HCT116 (cell line): ENCODE measurements at regions not wholly inside any gene's neighbourhood (a gene's known extent, or its start where the extent isn't known, plus 50 kb on each side); places are given as distances from the start of the nearest gene placed in this dataset.

Source experiments
- ATAC-seq: fragments of 200-7000 bp; cut with Tn5 transposase; 2 replicates; pipeline ENCODE4 v1.9.1; 2020; ENCODE audit warnings: mild to moderate bottlenecking, moderate library complexity
- BruUV-seq: library from RNA; stranded (reverse); fragments of 400-500 nt; replicated peaks from 2 replicates; lab custom pipeline; 2021; lab: Mats Ljungman, UMichigan
- CTCF ChIA-PET: fragments of 300-600 bp; sonication (Branson Sonifier 250); formaldehyde crosslinking; loops from one replicate; lab custom pipeline; 2021; ENCODE audit warnings: antibody characterized with exemption; lab: Charles Lee
- POLR2A ChIA-PET: fragments of 300-600, 350-600 bp; sonication (Branson Sonifier 250); formaldehyde crosslinking; loops from one replicate; lab custom pipeline; 2021; ENCODE audit warnings: antibody characterized with exemption; lab: Charles Lee
- RAD21 ChIA-PET, 2 experiments: fragments of 300-600 bp; sonication (Branson Sonifier 250); formaldehyde crosslinking; loops; one replicate each; lab custom pipeline; 2023; ENCODE audit warnings: low total read pairs in 2 of 2; ENCODE audit not compliant: uncharacterized antibody in 2 of 2, unreplicated experiment in 2 of 2, low non-redundant PET in 1 of 2; lab: Charles Lee
- DNase-seq: peaks from one replicate; pipeline ENCODE4 v3.0.0-alpha.2; 2010; ENCODE audit warnings: low read depth, low spot score
- H2AFZ ChIP-seq: fragments of 200-600 bp; shearing (Covaris generic), sonication (generic); 2 replicates; pipeline ENCODE4 v1.6.1; 2017; ENCODE audit warnings: low read depth, mixed run types, mixed read lengths, antibody characterized with exemption, low read length; ENCODE audit not compliant: poor library complexity, severe bottlenecking
- H3K27ac ChIP-seq: 2 replicates; pipeline ENCODE4 v1.5.1; 2012; ENCODE audit warnings: low read depth, low read length
- H3K27me3 ChIP-seq: fragments of 200-600 bp; sonication (generic); 2 replicates; pipeline ENCODE4 v1.6.1; 2016; ENCODE audit warnings: mixed run types, low read length, mixed read lengths; ENCODE audit not compliant: insufficient read depth
- H3K36me3 ChIP-seq, 2 experiments: fragments of 200-500 bp in 1 of 2; fragments of 200-600 bp in 1 of 2; sonication (Bioruptor generic) in 1 of 2; sonication (generic) in 1 of 2; 2 replicates each; pipeline versions ENCODE4 v1.5.1 to v1.6.1; 2014 to 2016; ENCODE audit warnings: low read length in 2 of 2, inconsistent platforms in 1 of 2, mixed read lengths in 1 of 2, mixed run types in 1 of 2; ENCODE audit not compliant: insufficient read depth in 2 of 2, control insufficient read depth in 1 of 2
- H3K4me1 ChIP-seq, 2 experiments: fragments of 200-600 bp in 1 of 2; sonication (generic) in 1 of 2; 2 replicates each; pipeline versions ENCODE4 v1.5.1 to v1.6.1; 2012 to 2017; ENCODE audit warnings: low read length in 2 of 2, inconsistent platforms in 1 of 2, mild to moderate bottlenecking in 1 of 2, mixed read lengths in 1 of 2, mixed run types in 1 of 2, moderate library complexity in 1 of 2; ENCODE audit not compliant: insufficient read depth in 2 of 2, control insufficient read depth in 1 of 2
- H3K4me2 ChIP-seq: fragments of 200-600 bp; sonication (generic); 2 replicates; pipeline ENCODE4 v1.6.1; 2017; ENCODE audit warnings: mixed run types, low read length, mixed read lengths
- H3K4me3 ChIP-seq, 2 experiments: fragments of 200-600 bp in 1 of 2; sonication (generic) in 1 of 2; replicated peaks in 1 of 2; 2 replicates each; pipeline ENCODE4 v1.5.1; 2011 to 2016; ENCODE audit warnings: low read length in 2 of 2, control low read depth in 1 of 2, low read depth in 1 of 2, mild to moderate bottlenecking in 1 of 2, mixed read lengths in 1 of 2, mixed run types in 1 of 2
- H3K79me2 ChIP-seq: fragments of 200-600 bp; sonication (generic); 2 replicates; pipeline ENCODE4 v1.6.1; 2017; ENCODE audit warnings: mild to moderate bottlenecking, mixed run types, low read length, moderate library complexity, mixed read lengths; ENCODE audit not compliant: insufficient read depth
- H3K9ac ChIP-seq: fragments of 200-600 bp; sonication (generic); 2 replicates; pipeline ENCODE4 v1.6.1; 2016; ENCODE audit warnings: low read length, mixed read lengths
- H3K9me2 ChIP-seq: fragments of 200-600 bp; sonication (generic), shearing (Covaris generic); 2 replicates; pipeline ENCODE4 v1.6.1; 2017; ENCODE audit warnings: mixed run types, mild to moderate bottlenecking, moderate library complexity; ENCODE audit not compliant: insufficient read depth
- H3K9me3 ChIP-seq, 2 experiments: fragments of 200-500 bp in 1 of 2; fragments of 200-600 bp in 1 of 2; sonication (Bioruptor generic) in 1 of 2; sonication (generic) in 1 of 2; 2 replicates each; pipeline ENCODE4 v1.6.1; 2014 to 2017; ENCODE audit warnings: low read length in 2 of 2, mixed read lengths in 2 of 2, inconsistent platforms in 1 of 2, low read depth in 1 of 2, mild to moderate bottlenecking in 1 of 2, mixed run types in 1 of 2, moderate library complexity in 1 of 2; ENCODE audit not compliant: control insufficient read depth in 1 of 2, insufficient read depth in 1 of 2
- H4K20me1 ChIP-seq: fragments of 200-600 bp; sonication (generic), shearing (Covaris generic); 2 replicates; pipeline ENCODE4 v1.6.1; 2017; ENCODE audit warnings: mixed run types, mild to moderate bottlenecking, moderate library complexity; ENCODE audit not compliant: insufficient read depth
- CEBPB ChIP-seq: IDR thresholded peaks from 2 replicates; pipeline ENCODE4 v1.6.1; 2012; ENCODE audit warnings: low read depth
- EGR1 ChIP-seq: IDR thresholded peaks from 2 replicates; pipeline ENCODE4 v1.6.1; 2012; ENCODE audit warnings: low read depth
- ELF1 ChIP-seq: IDR thresholded peaks from 2 replicates; pipeline ENCODE4 v1.6.1; 2012; ENCODE audit warnings: low read depth, borderline replicate concordance
- EZH2 ChIP-seq: fragments of 200-600 bp; sonication (generic); IDR thresholded peaks from 2 replicates; pipeline ENCODE4 v1.6.1; 2017; ENCODE audit warnings: antibody characterized with exemption, mixed run types
- EZH2phosphoT487 ChIP-seq: fragments of 200-600 bp; IDR thresholded peaks from 2 replicates; pipeline ENCODE4 v1.6.1; 2018; ENCODE audit warnings: antibody characterized with exemption, borderline replicate concordance
- FOSL1 ChIP-seq: IDR thresholded peaks from 2 replicates; pipeline ENCODE4 v1.6.1; 2012; ENCODE audit warnings: low read depth
- JUND ChIP-seq: IDR thresholded peaks from 2 replicates; pipeline ENCODE4 v1.6.1; 2012
- POLR2A ChIP-seq: IDR thresholded peaks from 2 replicates; pipeline ENCODE4 v1.7.0; 2011; ENCODE audit warnings: borderline replicate concordance; ENCODE audit not compliant: insufficient read depth, insufficient read length; ENCODE audit errors: extremely low read depth
- RAD21 ChIP-seq: IDR thresholded peaks from 2 replicates; pipeline ENCODE4 v1.6.1; 2012; ENCODE audit warnings: low read depth, mild to moderate bottlenecking
- SIN3A ChIP-seq: IDR thresholded peaks from 2 replicates; pipeline ENCODE4 v1.6.1; 2012; ENCODE audit warnings: low read depth
- TCF7L2 ChIP-seq: IDR thresholded peaks from 2 replicates; pipeline ENCODE4 v1.7.0; 2011; ENCODE audit warnings: borderline replicate concordance, inconsistent platforms; ENCODE audit not compliant: insufficient read depth, insufficient read length; ENCODE audit errors: extremely low read depth
- YY1 ChIP-seq: IDR thresholded peaks from 2 replicates; pipeline ENCODE4 v1.6.1; 2011; ENCODE audit warnings: low read length, low read depth, moderate library complexity, mild to moderate bottlenecking; ENCODE audit not compliant: insufficient replicate concordance; ENCODE audit errors: extremely low read depth
- ZBTB33 ChIP-seq: IDR thresholded peaks from 2 replicates; pipeline ENCODE4 v1.6.1; 2011; ENCODE audit warnings: mild to moderate bottlenecking, low read length, moderate library complexity; ENCODE audit not compliant: insufficient replicate concordance; ENCODE audit errors: extremely low read depth
- intact Hi-C: fragments of 100-400 bp; cut with micrococcal nuclease; formaldehyde crosslinking; loops from 2 replicates; pipeline ENCODE4 v1.10.0; 2022
- TF ChIP-seq, protein P1 (sequence below): IDR thresholded peaks from 2 replicates; pipeline ENCODE4 v1.6.1; 2012

DNA sequence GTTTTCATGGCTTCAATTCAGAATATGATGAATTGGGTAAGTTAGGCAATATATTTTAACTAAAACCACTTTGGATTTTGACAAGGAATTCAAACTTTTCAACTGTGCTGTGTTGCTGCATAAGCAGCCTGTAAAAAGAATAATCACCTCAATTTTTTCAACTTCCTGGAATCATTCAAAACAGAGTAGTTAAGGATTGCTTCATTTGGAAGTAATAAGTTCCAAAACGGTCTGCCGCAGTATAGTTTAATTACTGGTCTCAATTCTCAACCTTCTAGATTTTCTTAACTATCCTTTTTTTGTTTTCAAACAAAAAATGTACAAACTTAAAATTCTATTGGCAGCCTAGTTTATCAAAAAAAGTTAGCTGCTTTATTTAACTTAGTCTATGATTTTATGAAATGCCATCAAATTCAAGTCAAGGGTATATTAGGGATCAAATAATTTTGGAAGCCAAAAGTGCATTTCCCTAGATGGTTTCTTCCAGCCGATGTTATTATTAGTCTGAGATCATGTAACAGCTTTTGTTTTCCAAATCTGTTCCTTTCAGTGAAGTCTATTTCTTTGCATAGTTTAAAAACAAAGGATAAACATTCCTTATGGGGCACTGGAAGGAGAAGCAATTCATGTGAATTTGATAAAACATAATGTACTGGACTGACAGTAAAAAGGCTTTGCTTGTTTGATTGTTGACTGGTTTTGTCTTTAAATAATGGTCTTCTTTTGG lies 76.1 kb upstream of the ETAA1 start:
- H3K27me3 ChIP-seq: peaks cover 8% of the 10 kb centered on the region; the same call in 1 of the 2 replicates
- H3K9me3 ChIP-seq: no peaks in the 10 kb centered on the region
- no peaks in the 10 kb centered on the region for H3K36me3 ChIP-seq
- ChIA-PET POLR2A (no interaction called here), RAD21 (no interaction called here), CTCF (no interaction called here)
- H3K4me2 ChIP-seq: no peak overlapping the region
- TF ChIP-seq RAD21: no peak
- TF ChIP-seq TCF7L2: no peak
- no peak for TF ChIP-seq SIN3A
- no peak for TF ChIP-seq JUND
- TF ChIP-seq FOSL1: no peak
- no peak overlapping the region for H3K4me3 ChIP-seq
- intact Hi-C loops: loop anchor here (5.0 kb wide), 1 partner anchor 1679 kb away; no protein-coding TSS in a partner anchor
- H3K79me2 ChIP-seq: no peaks in the 10 kb centered on the region
- no TSS peak for BruUV-seq
- H3K9ac ChIP-seq: no peak overlapping the region
- ATAC-seq: no peak
- no peaks in the 10 kb centered on the region for H3K9me2 ChIP-seq
- H3K27ac ChIP-seq: no peak overlapping the region
- H4K20me1 ChIP-seq: no peaks in the 10 kb centered on the region
- DNase-seq: no peak
- H3K4me1 ChIP-seq: no peaks in the 10 kb centered on the region
- H2AFZ ChIP-seq: no peak overlapping the region

DNA sequence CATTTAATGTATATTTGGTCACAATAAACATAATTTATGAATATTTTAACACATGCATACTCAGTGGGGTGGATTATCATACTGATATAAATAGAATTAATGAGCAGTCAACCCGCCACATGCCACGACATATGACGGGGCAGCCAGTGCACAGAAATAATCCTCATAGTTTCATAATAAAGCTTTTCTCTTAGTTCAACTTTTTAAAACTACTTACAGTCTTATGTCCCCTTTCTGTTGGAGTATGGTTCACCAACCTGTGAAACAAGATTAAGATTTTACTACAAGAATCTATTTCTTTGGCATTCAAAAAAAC lies 75.6 kb upstream of the ETAA1 start:
- Histone ChIP-seq H3K9ac (no peak overlapping the region), H2AFZ (no peak overlapping the region), H3K9me3 (no peaks in the 10 kb centered on the region), H4K20me1 (no peaks in the 10 kb centered on the region), H3K27ac (no peak overlapping the region), H3K27me3 (peaks cover 12% of the 10 kb centered on the region; the same call in 1 of the 2 replicates), H3K79me2 (no peaks in the 10 kb centered on the region), H3K4me2 (no peak overlapping the region), H3K4me3 (no peak overlapping the region)
- no peak for ATAC-seq
- POLR2A ChIA-PET: no interaction called here
- no TSS peak for BruUV-seq
- CTCF ChIA-PET: no interaction called here
- RAD21 ChIA-PET: no interaction called here
- TF ChIP-seq POLR2A (no peak), YY1 (no peak), ZBTB33 (no peak), RAD21 (no peak), SIN3A (no peak), EZH2phosphoT487 (no peak), CEBPB (no peak), EGR1 (no peak), ELF1 (no peak), EZH2 (no peak)
- TF ChIP-seq, protein P1, sequence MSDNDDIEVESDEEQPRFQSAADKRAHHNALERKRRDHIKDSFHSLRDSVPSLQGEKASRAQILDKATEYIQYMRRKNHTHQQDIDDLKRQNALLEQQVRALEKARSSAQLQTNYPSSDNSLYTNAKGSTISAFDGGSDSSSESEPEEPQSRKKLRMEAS: no peak
- TF ChIP-seq, all 23 proteins: peak for 0
- Histone ChIP-seq H3K9me2 (no peaks in the 10 kb centered on the region), H3K36me3 (no peaks in the 10 kb centered on the region), H3K4me1 (no peaks in the 10 kb centered on the region)
- no peak for DNase-seq
- intact Hi-C loops: loop anchor here (5.0 kb wide), 1 partner anchor 1679 kb away; no protein-coding TSS in a partner anchor
